ENCODE measurements at regions not wholly inside any gene's neighbourhood (a gene's known extent, or its start where the extent isn't known, plus 50 kb on each side); places are given as distances from the start of the nearest gene placed in this dataset.

GRCh38 chr14:65828396-65828795, 415.9 kb downstream of the FUT8 start:
- TF ChIP-seq CTCF (IDR thresholded peaks at IDR 0.05), result no peak
- no peak for TF ChIP-seq POLR2A (IDR thresholded peaks at IDR 0.05)

All from uterus (tissue), 2 donors.